RWPE1 (cell line): ENCODE measurements at regions not wholly inside any gene's neighbourhood (a gene's known extent, or its start where the extent isn't known, plus 50 kb on each side); places are given as distances from the start of the nearest gene placed in this dataset.

Experiments
- CTCF ChIA-PET: fragments of 350-600 bp; sonication (Branson Sonifier 250); formaldehyde crosslinking; extraction: SDS; loops from one replicate; lab custom pipeline; 2021; lab: Yijun Ruan, JAX
- POLR2A ChIA-PET: fragments of 400-600 bp; formaldehyde crosslinking; extraction: SDS; loops from one replicate; lab custom pipeline; 2020; ENCODE audit warnings: antibody characterized with exemption; ENCODE audit not compliant: low non-redundant PET; lab: Yijun Ruan, JAX
- DNase-seq: peaks from one replicate; pipeline ENCODE4 v3.0.0; 2012; ENCODE audit warnings: low spot score
- H3K27ac ChIP-seq: fragments of 450-650 bp; 2 replicates; pipeline ENCODE4 v1.5.1; 2017
- CTCF ChIP-seq: fragments of 450-650 bp; conservative IDR thresholded peaks from 2 replicates; pipeline ENCODE4 v1.5.1; 2017; ENCODE audit warnings: low read depth, mild to moderate bottlenecking

- ChIA-PET POLR2A (no interaction called here), CTCF (interaction anchor here (0.6 kb wide), 1 partner anchor 749 kb away, joined by 5 read pairs; no protein-coding TSS in a partner anchor)
- H3K27ac ChIP-seq, result no peak overlapping the region
- DNase-seq, result no peak
- TF ChIP-seq CTCF, result no peak
Observed at GRCh38 chr2:156659694-156660093, 223.5 kb downstream of the GPD2 start.

- POLR2A ChIA-PET, result no interaction called here
- no peak overlapping the region for H3K27ac ChIP-seq
- TF ChIP-seq CTCF, result no peak
- CTCF ChIA-PET, result interaction anchor here (0.8 kb wide), 1 partner anchor 229 kb away, joined by 3 read pairs; no protein-coding TSS in a partner anchor
- no peak for DNase-seq
Observed at GRCh38 chr2:156663757-156664409, 227.7 kb downstream of the GPD2 start.

- no peak overlapping the region for H3K27ac ChIP-seq
- DNase-seq, result peak; percentile 62
- TF ChIP-seq CTCF, result no peak
- POLR2A ChIA-PET, result no interaction called here
- CTCF ChIA-PET, result interaction anchor here (0.6 to 1.0 kb wide), 2 partner anchors 17 to 1157 kb away, joined by 3 read pairs; no protein-coding TSS in a partner anchor
Observed at GRCh38 chr2:156666130-156666785, 230.1 kb downstream of the GPD2 start.

GRCh38 chr2:156670104-156670503, 233.9 kb downstream of the GPD2 start:
- no peak for TF ChIP-seq CTCF
- H3K27ac ChIP-seq, result no peak overlapping the region
- DNase-seq, result no peak
- POLR2A ChIA-PET, result no interaction called here
- CTCF ChIA-PET, result no interaction called here

- no peak overlapping the region for H3K27ac ChIP-seq
- CTCF ChIA-PET, result interaction anchor here (1.2 kb wide), 1 partner anchor 75 kb away, joined by 3 read pairs; no protein-coding TSS in a partner anchor
- TF ChIP-seq CTCF, result no peak
- POLR2A ChIA-PET, result no interaction called here
- DNase-seq, result no peak
Observed at GRCh38 chr2:156671706-156672361, 235.7 kb downstream of the GPD2 start.

GRCh38 chr2:156672556-156673332, 236.6 kb downstream of the GPD2 start:
- POLR2A ChIA-PET, result no interaction called here
- H3K27ac ChIP-seq, result no peak overlapping the region
- CTCF ChIA-PET, result interaction anchor here (1.2 kb wide), 1 partner anchor 75 kb away, joined by 3 read pairs; no protein-coding TSS in a partner anchor
- no peak for DNase-seq
- no peak for TF ChIP-seq CTCF
